IgD-negative memory B cell (primary cell): ENCODE measurements at regions not wholly inside any gene's neighbourhood (a gene's known extent, or its start where the extent isn't known, plus 50 kb on each side); places are given as distances from the start of the nearest gene placed in this dataset.

Source experiments
- H3K27ac Mint-ChIP-seq, 3 donors: one replicate each; pipeline ENCODE4 v1.8.0; 2020 to 2022; ENCODE audit warnings: mild to moderate bottlenecking in 3 of 3, mixed read lengths in 3 of 3, moderate library complexity in 1 of 3
- H3K27me3 Mint-ChIP-seq: one replicate; pipeline ENCODE4 v1.8.0; 2021; ENCODE audit warnings: mixed read lengths
- H3K36me3 Mint-ChIP-seq: one replicate; pipeline ENCODE4 v1.8.0; 2020; ENCODE audit warnings: mild to moderate bottlenecking, mixed read lengths
- H3K4me1 Mint-ChIP-seq, 3 donors: one replicate each; pipeline ENCODE4 v1.8.0; 2020 to 2022; ENCODE audit warnings: mixed read lengths in 3 of 3, mild to moderate bottlenecking in 1 of 3
- H3K4me3 Mint-ChIP-seq, 4 donors: one replicate each; pipeline ENCODE4 v1.8.0; 2020 to 2022; ENCODE audit warnings: mild to moderate bottlenecking in 4 of 4, mixed read lengths in 4 of 4, moderate library complexity in 3 of 4
- H3K9me3 Mint-ChIP-seq, 3 donors: one replicate each; pipeline ENCODE4 v1.8.0; 2020 to 2021; ENCODE audit warnings: mixed read lengths in 3 of 3, mild to moderate bottlenecking in 1 of 3

GRCh38 chr13:57948884-57949283 is 317.3 kb downstream of the PCDH17 start:
- no peaks in the 10 kb centered on the region for H3K4me1 Mint-ChIP-seq
- H3K36me3 Mint-ChIP-seq = no peaks in the 10 kb centered on the region
- peaks cover 10 to 31% (median 13%) of the 10 kb centered on the region in 3 donors for H3K9me3 Mint-ChIP-seq
- no peaks in the 10 kb centered on the region for H3K27me3 Mint-ChIP-seq
- no peak overlapping the region for H3K4me3 Mint-ChIP-seq
- no peak overlapping the region for H3K27ac Mint-ChIP-seq

GRCh38 chr13:57969951-57970350 is 338.4 kb downstream of the PCDH17 start:
- H3K27me3 Mint-ChIP-seq = no peaks in the 10 kb centered on the region
- H3K36me3 Mint-ChIP-seq = no peaks in the 10 kb centered on the region
- H3K9me3 Mint-ChIP-seq = peaks cover 2 to 19% (median 4%) of the 10 kb centered on the region in 3 donors
- no peaks in the 10 kb centered on the region for H3K4me1 Mint-ChIP-seq
- H3K4me3 Mint-ChIP-seq = no peak overlapping the region
- no peak overlapping the region for H3K27ac Mint-ChIP-seq

DNA sequence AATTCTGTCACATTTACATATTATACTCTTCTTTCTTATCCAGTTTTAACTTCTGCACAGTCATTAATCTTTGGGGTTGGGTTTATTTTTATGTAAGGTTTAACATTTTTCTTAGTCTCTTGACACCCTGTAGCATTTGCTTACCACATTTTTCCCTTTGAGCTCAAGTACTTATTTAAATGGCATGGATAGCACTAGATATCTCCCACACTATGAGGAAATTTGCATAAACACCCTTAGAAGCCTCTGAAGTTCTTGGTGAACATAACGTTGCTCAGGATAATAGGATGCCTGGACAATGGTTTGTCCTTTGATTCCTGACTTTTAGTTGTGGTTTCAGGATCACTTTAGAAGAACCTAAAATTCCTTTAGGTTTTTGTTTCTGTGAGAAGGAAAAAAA is 338.9 kb downstream of the PCDH17 start:
- Mint-ChIP-seq H3K27ac (no peak overlapping the region), H3K36me3 (no peaks in the 10 kb centered on the region), H3K4me1 (no peaks in the 10 kb centered on the region), H3K9me3 (peaks cover 2 to 19% (median 4%) of the 10 kb centered on the region in 3 donors), H3K4me3 (no peak overlapping the region), H3K27me3 (no peaks in the 10 kb centered on the region)

DNA sequence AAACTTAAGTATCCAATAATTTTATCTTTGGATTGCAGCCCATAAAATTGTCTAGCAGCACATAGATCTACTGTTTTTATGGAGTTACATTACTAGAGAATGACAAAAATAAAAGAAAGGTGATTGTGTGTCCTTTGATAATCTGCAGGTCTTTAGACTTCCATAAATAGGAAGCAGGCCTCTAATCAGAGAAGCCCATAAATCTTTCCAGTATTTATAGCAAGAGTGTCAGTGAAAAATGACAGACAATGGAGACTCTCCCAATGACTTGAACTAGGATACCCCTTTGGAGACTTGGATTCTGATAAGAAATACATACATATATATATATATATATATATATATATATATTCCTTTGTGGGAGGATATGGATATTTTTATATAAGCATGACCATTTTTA is 351.2 kb downstream of the PCDH17 start:
- Mint-ChIP-seq H3K4me3 (no peak overlapping the region), H3K27ac (no peak overlapping the region), H3K27me3 (no peaks in the 10 kb centered on the region), H3K4me1 (no peaks in the 10 kb centered on the region), H3K9me3 (peaks cover 5 to 15% (median 10%) of the 10 kb centered on the region in 3 donors), H3K36me3 (peaks cover 2% of the 10 kb centered on the region)

DNA sequence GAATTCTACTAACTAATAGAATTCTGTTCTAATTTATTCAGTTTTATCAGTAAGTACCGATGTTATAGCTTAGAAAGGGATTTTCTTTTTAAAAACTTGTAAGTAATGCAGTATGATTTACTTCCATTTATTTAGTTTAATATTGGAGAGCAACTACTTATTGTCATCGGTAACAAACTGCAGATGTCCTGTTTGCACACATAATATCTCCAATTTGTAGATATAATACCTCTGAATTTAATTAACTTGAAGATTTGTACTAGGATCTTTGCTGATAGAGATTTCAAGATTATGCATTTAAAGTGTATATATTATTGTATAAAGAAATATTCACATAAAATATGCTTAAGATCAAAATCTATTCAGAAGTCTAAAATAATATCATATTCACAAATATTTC is 356.7 kb downstream of the PCDH17 start:
- H3K4me3 Mint-ChIP-seq = no peak overlapping the region
- peaks cover 2% of the 10 kb centered on the region for H3K36me3 Mint-ChIP-seq
- no peaks in the 10 kb centered on the region for H3K27me3 Mint-ChIP-seq
- no peak overlapping the region for H3K27ac Mint-ChIP-seq
- peaks cover 6 to 13% (median 8%) of the 10 kb centered on the region in 3 donors for H3K9me3 Mint-ChIP-seq
- no peaks in the 10 kb centered on the region for H3K4me1 Mint-ChIP-seq

DNA sequence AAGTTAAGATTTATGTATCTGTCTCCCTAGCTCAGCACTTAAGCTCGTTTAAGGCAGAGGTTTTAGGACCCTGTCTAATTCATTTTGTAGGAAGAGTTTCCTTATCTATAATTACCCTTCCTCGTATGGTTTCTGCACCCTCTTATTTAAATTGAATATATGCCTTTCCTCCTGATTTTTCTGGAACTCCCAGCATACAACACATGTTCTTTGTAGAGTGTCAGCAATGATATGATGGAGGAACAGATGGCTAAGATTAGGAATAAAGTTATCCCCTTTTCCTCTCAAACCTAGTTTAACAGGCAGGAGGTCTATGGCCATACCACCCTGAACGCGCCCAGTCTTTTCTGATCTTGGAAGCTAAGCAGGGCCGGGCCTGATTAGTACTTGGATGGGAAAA is 359.5 kb downstream of the PCDH17 start:
- H3K4me3 Mint-ChIP-seq = no peak overlapping the region
- no peaks in the 10 kb centered on the region for H3K4me1 Mint-ChIP-seq
- peaks cover 3 to 8% (median 4%) of the 10 kb centered on the region in 3 donors for H3K9me3 Mint-ChIP-seq
- H3K27me3 Mint-ChIP-seq = no peaks in the 10 kb centered on the region
- H3K36me3 Mint-ChIP-seq = peaks cover 2% of the 10 kb centered on the region
- H3K27ac Mint-ChIP-seq = no peak overlapping the region

DNA sequence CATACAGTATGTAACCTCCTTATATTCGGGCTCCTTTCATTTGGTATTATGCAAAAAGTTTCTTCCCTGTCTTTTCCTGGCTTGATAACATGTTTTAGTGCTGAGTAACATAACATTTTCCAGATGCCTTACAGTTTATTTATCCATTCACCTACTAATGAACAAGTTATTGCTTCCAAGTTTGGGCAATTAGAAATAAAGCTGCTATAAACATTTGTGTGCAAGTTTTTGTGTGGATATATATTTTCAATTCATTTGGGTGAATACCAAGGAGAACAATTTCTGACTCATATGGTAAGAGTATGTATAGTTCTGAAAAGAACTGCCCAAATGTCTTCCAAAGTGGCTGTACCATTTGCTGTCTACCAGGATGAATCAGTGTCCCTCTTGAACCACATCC is 360.9 kb downstream of the PCDH17 start:
- Mint-ChIP-seq H3K36me3 (no peaks in the 10 kb centered on the region), H3K9me3 (peaks cover 2 to 8% (median 3%) of the 10 kb centered on the region in 3 donors), H3K4me1 (no peaks in the 10 kb centered on the region), H3K27ac (no peak overlapping the region), H3K4me3 (no peak overlapping the region), H3K27me3 (no peaks in the 10 kb centered on the region)

DNA sequence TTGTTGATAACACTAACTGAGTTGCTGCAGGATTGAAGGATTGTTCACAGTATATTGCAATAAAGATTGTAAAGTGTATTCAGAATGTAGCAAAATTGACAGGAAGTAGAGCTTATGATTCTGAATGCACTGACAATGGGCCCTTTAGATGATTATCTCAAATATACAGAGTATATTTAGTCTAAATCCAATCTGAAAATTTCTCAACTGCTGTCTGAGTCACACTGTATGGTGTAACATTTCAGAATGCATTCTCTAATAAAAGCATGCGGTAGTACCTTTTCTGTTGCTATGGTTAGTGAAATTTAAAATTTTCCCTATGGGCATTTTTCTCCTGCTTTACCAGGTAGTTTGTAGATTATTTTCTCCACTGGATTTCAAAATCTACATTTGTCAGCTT is 365.2 kb downstream of the PCDH17 start:
- no peak overlapping the region for H3K4me3 Mint-ChIP-seq
- H3K4me1 Mint-ChIP-seq = no peaks in the 10 kb centered on the region
- H3K27me3 Mint-ChIP-seq = no peaks in the 10 kb centered on the region
- H3K36me3 Mint-ChIP-seq = no peaks in the 10 kb centered on the region
- no peak overlapping the region for H3K27ac Mint-ChIP-seq
- H3K9me3 Mint-ChIP-seq = peaks cover 0 to 9% (median 3%) of the 10 kb centered on the region in 3 donors

- peaks cover 4 to 18% (median 6%) of the 10 kb centered on the region in 3 donors for H3K9me3 Mint-ChIP-seq
- no peaks in the 10 kb centered on the region for H3K36me3 Mint-ChIP-seq
- no peak overlapping the region for H3K27ac Mint-ChIP-seq
- no peak overlapping the region for H3K4me3 Mint-ChIP-seq
- no peaks in the 10 kb centered on the region for H3K27me3 Mint-ChIP-seq
- H3K4me1 Mint-ChIP-seq = no peaks in the 10 kb centered on the region
Observed at GRCh38 chr13:58004751-58005150, 373.2 kb downstream of the PCDH17 start.

DNA sequence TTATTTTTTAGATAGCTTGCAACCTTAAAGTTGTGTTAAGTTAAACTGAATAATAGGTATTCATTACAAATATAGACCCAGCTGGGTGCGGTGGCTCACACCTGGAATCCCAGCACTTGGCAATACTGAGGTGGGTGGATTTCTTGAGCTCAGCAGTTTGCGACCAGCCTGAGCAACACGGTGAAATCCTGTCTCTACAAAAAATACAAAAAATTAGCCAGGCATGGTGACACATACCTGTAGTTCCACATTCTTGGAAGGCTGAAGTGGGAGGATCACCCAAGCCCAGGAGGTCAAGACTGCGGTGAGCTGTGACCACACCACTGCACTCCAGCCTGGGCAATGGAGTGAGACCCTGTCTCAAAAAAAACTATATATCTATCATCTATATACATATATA is 386.5 kb downstream of the PCDH17 start:
- H3K27ac Mint-ChIP-seq = no peak overlapping the region
- H3K4me3 Mint-ChIP-seq = no peak overlapping the region
- no peaks in the 10 kb centered on the region for H3K27me3 Mint-ChIP-seq
- no peaks in the 10 kb centered on the region for H3K4me1 Mint-ChIP-seq
- H3K36me3 Mint-ChIP-seq = no peaks in the 10 kb centered on the region
- H3K9me3 Mint-ChIP-seq = peaks cover 0 to 6% (median 0%) of the 10 kb centered on the region in 3 donors

GRCh38 chr13:58018865-58019264 is 387.3 kb downstream of the PCDH17 start:
- Mint-ChIP-seq H3K27me3 (no peaks in the 10 kb centered on the region), H3K9me3 (peaks cover 0 to 6% (median 0%) of the 10 kb centered on the region in 3 donors), H3K36me3 (no peaks in the 10 kb centered on the region), H3K27ac (no peak overlapping the region), H3K4me1 (no peaks in the 10 kb centered on the region), H3K4me3 (no peak overlapping the region)

DNA sequence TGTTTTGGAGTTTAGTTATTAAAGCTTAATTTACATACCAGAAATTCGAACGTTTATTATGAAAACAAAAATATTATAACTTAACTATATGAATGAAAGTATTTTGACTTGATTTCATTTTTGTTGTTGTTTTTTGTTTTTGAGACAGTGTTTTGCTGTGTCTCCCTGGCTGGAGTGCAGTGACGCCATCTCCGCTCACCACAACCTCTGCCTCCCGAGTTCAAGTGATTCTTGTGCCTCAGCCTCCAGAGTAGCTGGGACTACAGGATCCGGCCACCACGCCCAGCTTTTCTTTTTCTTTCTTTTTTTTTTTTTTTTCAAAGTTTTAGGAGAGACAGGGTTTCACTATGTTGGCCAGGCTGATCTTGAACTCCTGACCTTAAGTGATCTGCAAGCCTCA is 392.6 kb downstream of the PCDH17 start:
- H3K9me3 Mint-ChIP-seq = peaks cover 0 to 6% (median 1%) of the 10 kb centered on the region in 3 donors
- no peaks in the 10 kb centered on the region for H3K4me1 Mint-ChIP-seq
- H3K27ac Mint-ChIP-seq = no peak overlapping the region

DNA sequence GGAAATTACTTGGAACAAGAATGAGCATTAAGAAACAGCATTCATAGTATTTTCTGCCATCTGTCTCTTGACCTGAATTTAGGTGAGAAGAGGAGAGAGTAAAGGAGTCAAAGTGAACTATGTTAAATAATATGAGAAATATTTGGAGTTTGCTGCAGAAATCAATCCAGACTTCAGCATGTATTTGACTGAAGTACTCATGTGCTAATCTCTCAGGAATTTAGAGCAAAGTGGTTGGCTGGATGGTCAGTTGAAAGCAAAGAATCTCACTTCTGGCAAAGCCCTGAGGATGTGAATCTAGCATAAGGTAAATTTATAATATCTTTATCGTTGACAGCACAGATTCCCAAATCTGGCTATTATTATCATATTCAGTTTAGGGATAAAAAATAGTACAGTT is 394.3 kb downstream of the PCDH17 start:
- no peaks in the 10 kb centered on the region for H3K36me3 Mint-ChIP-seq
- peaks cover 0 to 6% (median 1%) of the 10 kb centered on the region in 3 donors for H3K9me3 Mint-ChIP-seq
- H3K27me3 Mint-ChIP-seq = no peaks in the 10 kb centered on the region
- no peak overlapping the region for H3K27ac Mint-ChIP-seq
- no peak overlapping the region for H3K4me3 Mint-ChIP-seq
- no peaks in the 10 kb centered on the region for H3K4me1 Mint-ChIP-seq

More for the DNA sequence above, 392.6 kb downstream of the PCDH17 start:
- Mint-ChIP-seq H3K36me3 (no peaks in the 10 kb centered on the region), H3K27me3 (no peaks in the 10 kb centered on the region), H3K4me3 (no peak overlapping the region)

GRCh38 chr13:58032676-58033460 is 401.3 kb downstream of the PCDH17 start:
- no peak overlapping the region for H3K27ac Mint-ChIP-seq
- H3K4me3 Mint-ChIP-seq = no peak overlapping the region
- no peaks in the 10 kb centered on the region for H3K36me3 Mint-ChIP-seq
- peaks cover 0 to 6% (median 0%) of the 10 kb centered on the region in 3 donors for H3K9me3 Mint-ChIP-seq
- H3K27me3 Mint-ChIP-seq = no peaks in the 10 kb centered on the region
- no peaks in the 10 kb centered on the region for H3K4me1 Mint-ChIP-seq

DNA sequence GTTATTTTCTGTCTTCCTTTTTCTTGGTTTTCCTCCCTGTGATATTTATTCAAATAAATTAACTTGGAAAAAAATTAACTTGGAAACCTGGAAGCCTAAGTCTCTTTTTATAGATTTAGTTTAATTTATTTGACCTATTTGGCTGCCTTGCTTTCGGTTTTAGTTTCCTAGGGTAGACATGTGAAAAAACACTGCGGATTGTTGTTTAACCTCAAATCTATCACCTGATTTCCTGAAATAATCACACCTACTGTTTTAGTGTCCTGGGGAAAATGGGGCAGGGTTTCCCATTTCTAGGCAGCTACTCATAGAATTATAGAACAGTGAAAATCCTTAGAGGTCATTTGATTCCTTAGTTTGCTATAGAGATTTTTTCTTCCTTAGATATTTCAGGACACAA is 412.4 kb downstream of the PCDH17 start:
- Mint-ChIP-seq H3K9me3 (peaks cover 0 to 3% (median 1%) of the 10 kb centered on the region in 3 donors), H3K36me3 (no peaks in the 10 kb centered on the region), H3K4me1 (no peaks in the 10 kb centered on the region), H3K27me3 (no peaks in the 10 kb centered on the region), H3K27ac (no peak overlapping the region), H3K4me3 (no peak overlapping the region)

GRCh38 chr13:58048670-58049069 is 417.1 kb downstream of the PCDH17 start:
- Mint-ChIP-seq H3K36me3 (no peaks in the 10 kb centered on the region), H3K9me3 (peaks cover 0 to 3% (median 0%) of the 10 kb centered on the region in 3 donors), H3K27me3 (no peaks in the 10 kb centered on the region), H3K4me3 (no peak overlapping the region), H3K4me1 (no peaks in the 10 kb centered on the region), H3K27ac (no peak overlapping the region)
